Peyer's patch (tissue), 4 donors: ENCODE measurements at regions not wholly inside any gene's neighbourhood (a gene's known extent, or its start where the extent isn't known, plus 50 kb on each side); places are given as distances from the start of the nearest gene placed in this dataset.
"Not testable (repeated sequence)": the region's sequence is repeated elsewhere in the genome, so short reads cannot be mapped to it uniquely, and the experiment has no call there.

Experiments used
- DNase-seq, 3 donors: peaks; one replicate each; pipeline ENCODE4 v3.0.0-alpha.2; 2017 to 2019
- H3K27ac ChIP-seq, 4 donors: fragments of 200-600 bp; sonication (generic); one replicate each; pipeline ENCODE4 v1.5.1; 2016 to 2019
- H3K27me3 ChIP-seq, 2 donors: fragments of 200-600 bp; sonication (generic); one replicate each; pipeline ENCODE4 v1.5.1; 2019
- H3K36me3 ChIP-seq, 3 donors: fragments of 200-600 bp; sonication (generic); one replicate each; pipeline ENCODE4 v1.5.1; 2016 to 2019
- H3K4me1 ChIP-seq, 4 donors: fragments of 200-600 bp; sonication (generic); one replicate each; pipeline ENCODE4 v1.5.1; 2016 to 2019
- H3K4me3 ChIP-seq, 4 donors: fragments of 200-600 bp; sonication (generic); 1 replicate in 3 of 4; 2 replicates in 1 of 4; pipeline ENCODE4 v1.5.1; 2016 to 2019; ENCODE audit warnings: mild to moderate bottlenecking in 1 of 4
- H3K9me3 ChIP-seq, 4 donors: fragments of 200-600 bp; sonication (generic); one replicate each; pipeline ENCODE4 v1.5.1; 2016 to 2019; ENCODE audit warnings: mild to moderate bottlenecking in 1 of 4
- POLR2A ChIP-seq, 2 donors: fragments of 450-650 bp; IDR thresholded peaks; one replicate each; pipeline ENCODE4 v1.5.1; 2017; ENCODE audit warnings: antibody characterized with exemption in 2 of 2, mild to moderate bottlenecking in 2 of 2, moderate library complexity in 2 of 2
- TF ChIP-seq, protein P1 (sequence below), 6 experiments: fragments of 450-650 bp in 4 of 6; fragments of 200-600 bp in 2 of 6; sonication (generic) in 1 of 6; IDR thresholded peaks; one replicate each; pipeline ENCODE4 v1.5.1; 2017 to 2019; ENCODE audit warnings: antibody characterized with exemption in 6 of 6, mild to moderate bottlenecking in 3 of 6, moderate library complexity in 1 of 6

- no peak for DNase-seq
- Histone ChIP-seq H3K36me3 (no peaks in the 10 kb centered on the region), H3K4me1 (no peaks in the 10 kb centered on the region), H3K4me3 (no peak overlapping the region), H3K9me3 (no peaks in the 10 kb centered on the region), H3K27ac (no peak overlapping the region), H3K27me3 (no peaks in the 10 kb centered on the region)
- TF ChIP-seq POLR2A (IDR thresholded peaks at IDR 0.05), result no peak
Measured at GRCh38 chr7:66296-66695, 126.1 kb upstream of the FAM20C start.

GRCh38 chr7:66741-67140, 125.6 kb upstream of the FAM20C start:
- Histone ChIP-seq H3K27ac (no peak overlapping the region), H3K27me3 (no peaks in the 10 kb centered on the region), H3K4me1 (no peaks in the 10 kb centered on the region), H3K36me3 (no peaks in the 10 kb centered on the region), H3K9me3 (no peaks in the 10 kb centered on the region), H3K4me3 (no peak overlapping the region)
- TF ChIP-seq, protein P1, sequence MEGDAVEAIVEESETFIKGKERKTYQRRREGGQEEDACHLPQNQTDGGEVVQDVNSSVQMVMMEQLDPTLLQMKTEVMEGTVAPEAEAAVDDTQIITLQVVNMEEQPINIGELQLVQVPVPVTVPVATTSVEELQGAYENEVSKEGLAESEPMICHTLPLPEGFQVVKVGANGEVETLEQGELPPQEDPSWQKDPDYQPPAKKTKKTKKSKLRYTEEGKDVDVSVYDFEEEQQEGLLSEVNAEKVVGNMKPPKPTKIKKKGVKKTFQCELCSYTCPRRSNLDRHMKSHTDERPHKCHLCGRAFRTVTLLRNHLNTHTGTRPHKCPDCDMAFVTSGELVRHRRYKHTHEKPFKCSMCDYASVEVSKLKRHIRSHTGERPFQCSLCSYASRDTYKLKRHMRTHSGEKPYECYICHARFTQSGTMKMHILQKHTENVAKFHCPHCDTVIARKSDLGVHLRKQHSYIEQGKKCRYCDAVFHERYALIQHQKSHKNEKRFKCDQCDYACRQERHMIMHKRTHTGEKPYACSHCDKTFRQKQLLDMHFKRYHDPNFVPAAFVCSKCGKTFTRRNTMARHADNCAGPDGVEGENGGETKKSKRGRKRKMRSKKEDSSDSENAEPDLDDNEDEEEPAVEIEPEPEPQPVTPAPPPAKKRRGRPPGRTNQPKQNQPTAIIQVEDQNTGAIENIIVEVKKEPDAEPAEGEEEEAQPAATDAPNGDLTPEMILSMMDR (IDR thresholded peaks at IDR 0.05), result no peak
- no peak for TF ChIP-seq POLR2A (IDR thresholded peaks at IDR 0.05)
- no peak for DNase-seq

- no peak for DNase-seq
- H3K36me3 ChIP-seq, result no peaks in the 10 kb centered on the region
- H3K4me3 ChIP-seq, result no peak overlapping the region
- no peaks in the 10 kb centered on the region for H3K27me3 ChIP-seq
- no peaks in the 10 kb centered on the region for H3K9me3 ChIP-seq
- H3K4me1 ChIP-seq, result no peaks in the 10 kb centered on the region
- no peak overlapping the region for H3K27ac ChIP-seq
- TF ChIP-seq POLR2A (IDR thresholded peaks at IDR 0.05), result no peak
- TF ChIP-seq, protein P1 (IDR thresholded peaks at IDR 0.05), result no peak
Measured at GRCh38 chr7:67661-68395, 124.5 kb upstream of the FAM20C start.

DNA sequence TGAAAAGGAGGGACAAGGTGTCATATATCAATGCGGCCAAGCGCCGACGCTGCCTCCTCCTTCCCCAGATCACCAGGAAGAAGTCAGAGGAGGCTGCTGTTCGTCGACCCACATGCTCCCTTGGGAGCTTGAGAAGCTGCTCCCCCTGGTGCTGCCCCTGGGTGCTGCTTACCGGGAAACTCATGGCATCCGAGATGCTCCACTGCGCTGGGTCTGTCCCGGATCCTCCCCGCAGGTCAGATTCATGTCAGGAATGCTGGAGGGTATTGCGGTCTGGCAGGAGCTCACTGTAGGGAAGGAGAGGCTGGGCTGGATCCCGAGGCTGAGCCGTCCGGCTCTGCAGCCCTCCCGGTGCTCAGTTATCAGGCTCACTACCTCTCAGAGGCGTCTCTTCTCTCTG, 123.7 kb upstream of the FAM20C start:
- Histone ChIP-seq H3K27ac (no peak overlapping the region), H3K4me3 (no peak overlapping the region), H3K27me3 (no peaks in the 10 kb centered on the region), H3K36me3 (no peaks in the 10 kb centered on the region), H3K4me1 (no peaks in the 10 kb centered on the region), H3K9me3 (no peaks in the 10 kb centered on the region)
- no peak for DNase-seq
- TF ChIP-seq, protein P1 (IDR thresholded peaks at IDR 0.05), result no peak
- no peak for TF ChIP-seq POLR2A (IDR thresholded peaks at IDR 0.05)

GRCh38 chr7:69052-69451, 123.3 kb upstream of the FAM20C start:
- not testable (repeated sequence) for H3K4me1 ChIP-seq, H3K9me3 ChIP-seq, H3K27ac ChIP-seq, H3K4me3 ChIP-seq, H3K27me3 ChIP-seq, DNase-seq, H3K36me3 ChIP-seq

- H3K27me3 ChIP-seq, H3K4me1 ChIP-seq, DNase-seq, H3K9me3 ChIP-seq, H3K4me3 ChIP-seq, H3K36me3 ChIP-seq, H3K27ac ChIP-seq: not testable (repeated sequence)
Measured at GRCh38 chr7:69499-70123, 122.8 kb upstream of the FAM20C start.

GRCh38 chr7:70207-70606, 122.2 kb upstream of the FAM20C start:
- not testable (repeated sequence) for H3K27me3 ChIP-seq, DNase-seq, H3K4me3 ChIP-seq, H3K36me3 ChIP-seq, H3K4me1 ChIP-seq, H3K9me3 ChIP-seq
- peak overlapping the region in 1 of 4 donors; percentile 39 for H3K27ac ChIP-seq

GRCh38 chr7:70989-71388, 121.4 kb upstream of the FAM20C start:
- peak in 2 of 3 donors; percentile 34 to 75 for DNase-seq
- H3K4me3 ChIP-seq, H3K27me3 ChIP-seq, H3K4me1 ChIP-seq, H3K36me3 ChIP-seq, H3K9me3 ChIP-seq: not testable (repeated sequence)
- H3K27ac ChIP-seq, result peak overlapping the region in 1 of 4 donors; percentile 39

DNA sequence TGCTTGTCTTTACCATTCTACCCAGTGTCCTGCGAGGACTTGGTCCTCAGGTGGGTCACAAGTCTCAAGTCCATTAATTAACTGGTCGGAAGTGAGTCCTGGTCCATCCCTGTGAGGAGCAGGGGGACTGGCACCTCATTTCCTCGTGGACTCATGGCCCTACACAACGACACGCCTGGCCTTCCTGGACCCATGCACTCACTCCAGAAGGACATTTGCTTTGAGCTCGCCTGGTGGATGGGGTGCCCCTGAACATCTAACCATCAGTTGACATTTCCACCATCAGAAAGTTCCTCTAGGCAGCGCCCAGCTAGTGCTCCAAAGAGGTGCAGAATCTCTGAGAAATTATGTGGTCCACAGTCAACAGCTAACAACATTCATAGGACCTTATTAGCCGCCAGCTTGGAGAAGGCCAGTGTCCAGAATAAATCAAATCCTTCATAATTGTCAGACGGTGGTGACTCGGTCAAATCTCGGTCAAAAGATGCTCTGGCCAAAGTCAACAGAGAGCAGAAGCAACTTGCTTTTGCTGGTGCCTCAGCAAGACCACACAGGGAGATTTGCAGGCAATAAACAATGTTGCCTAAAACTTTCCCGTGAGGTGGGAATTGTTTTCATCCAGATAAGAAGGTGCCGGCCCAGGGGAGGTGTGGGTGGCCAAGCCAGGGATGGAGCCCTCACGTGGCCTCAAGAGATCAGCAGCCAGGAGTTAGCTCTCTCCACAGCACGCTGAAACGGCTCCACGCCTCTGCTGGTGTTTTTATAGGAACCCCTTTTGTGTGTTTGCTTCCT, 119.9 kb upstream of the FAM20C start:
- DNase-seq, result not testable (repeated sequence)

GRCh38 chr7:73058-73331, 119.4 kb upstream of the FAM20C start:
- H3K4me1 ChIP-seq, DNase-seq, H3K27me3 ChIP-seq, H3K27ac ChIP-seq, H3K4me3 ChIP-seq, H3K9me3 ChIP-seq, H3K36me3 ChIP-seq: not testable (repeated sequence)

More for the DNA sequence above, 119.9 kb upstream of the FAM20C start:
- H3K4me1 ChIP-seq, H3K9me3 ChIP-seq, H3K36me3 ChIP-seq, H3K27me3 ChIP-seq, H3K27ac ChIP-seq, H3K4me3 ChIP-seq: not testable (repeated sequence)

GRCh38 chr7:74008-74540, 118.3 kb upstream of the FAM20C start:
- H3K9me3 ChIP-seq, H3K36me3 ChIP-seq, H3K4me1 ChIP-seq, H3K27ac ChIP-seq, DNase-seq, H3K4me3 ChIP-seq, H3K27me3 ChIP-seq: not testable (repeated sequence)
